ENCODE measurements at regions not wholly inside any gene's neighbourhood (a gene's known extent, or its start where the extent isn't known, plus 50 kb on each side); places are given as distances from the start of the nearest gene placed in this dataset.

DNA sequence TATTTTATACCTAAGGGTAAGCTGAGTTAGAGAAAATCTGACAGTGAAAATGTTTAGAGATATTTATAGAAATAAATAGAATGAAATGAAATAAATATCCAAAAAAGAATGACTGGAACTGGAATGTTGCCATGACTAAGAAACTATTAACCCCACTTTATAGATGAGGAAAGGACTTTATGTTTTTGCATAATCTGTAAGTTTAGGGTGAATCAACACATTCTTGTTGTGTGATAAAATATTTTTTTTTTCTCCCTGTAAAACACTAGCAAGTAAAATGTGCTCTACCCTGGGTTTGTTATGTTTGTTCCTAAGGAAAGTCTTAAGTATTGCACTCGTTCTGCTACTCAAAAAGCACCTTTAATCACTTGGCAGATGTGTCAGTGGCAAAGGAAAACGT lies 83.8 kb upstream of the KL start:
- H3K9ac ChIP-seq (ENCODE audit: low read depth in 1 of 3, low read length in 3 of 3), result no peak overlapping the region
- no peak overlapping the region for H3K27ac ChIP-seq (ENCODE audit: low read depth, low read length)
- H3K4me3 ChIP-seq (ENCODE audit: low read length in 3 of 3), result no peak overlapping the region
- H3K4me1 ChIP-seq (ENCODE audit: control insufficient read depth in 3 of 3, insufficient read depth in 3 of 3, low read length in 3 of 3), result no peaks in the 10 kb centered on the region
- H3K27me3 ChIP-seq (ENCODE audit: control insufficient read depth in 3 of 3, insufficient read depth in 3 of 3, low read length in 3 of 3), result no peaks in the 10 kb centered on the region
- no peaks in the 10 kb centered on the region for H3K36me3 ChIP-seq (ENCODE audit: control insufficient read depth in 3 of 3, insufficient read depth in 3 of 3, low read length in 3 of 3)
- no peaks in the 10 kb centered on the region for H3K9me3 ChIP-seq (ENCODE audit: control insufficient read depth in 3 of 3, low read length in 3 of 3)

- H3K4me1 ChIP-seq (ENCODE audit: control insufficient read depth in 3 of 3, insufficient read depth in 3 of 3, low read length in 3 of 3), result no peaks in the 10 kb centered on the region
- no peaks in the 10 kb centered on the region for H3K36me3 ChIP-seq (ENCODE audit: control insufficient read depth in 3 of 3, insufficient read depth in 3 of 3, low read length in 3 of 3)
- no peak overlapping the region for H3K27ac ChIP-seq (ENCODE audit: low read depth, low read length)
- no peak overlapping the region for H3K4me3 ChIP-seq (ENCODE audit: low read length in 3 of 3)
- peaks cover 0 to 5% (median 0%) of the 10 kb centered on the region in 3 donors for H3K9me3 ChIP-seq (ENCODE audit: control insufficient read depth in 3 of 3, low read length in 3 of 3)
- no peaks in the 10 kb centered on the region for H3K27me3 ChIP-seq (ENCODE audit: control insufficient read depth in 3 of 3, insufficient read depth in 3 of 3, low read length in 3 of 3)
- H3K9ac ChIP-seq (ENCODE audit: low read depth in 1 of 3, low read length in 3 of 3), result no peak overlapping the region
Measured at GRCh38 chr13:32936716-32937115, 79.5 kb upstream of the KL start.

- H3K4me3 ChIP-seq (ENCODE audit: low read length in 3 of 3), result no peak overlapping the region
- no peaks in the 10 kb centered on the region for H3K27me3 ChIP-seq (ENCODE audit: control insufficient read depth in 3 of 3, insufficient read depth in 3 of 3, low read length in 3 of 3)
- H3K4me1 ChIP-seq (ENCODE audit: control insufficient read depth in 3 of 3, insufficient read depth in 3 of 3, low read length in 3 of 3), result no peaks in the 10 kb centered on the region
- H3K27ac ChIP-seq (ENCODE audit: low read depth, low read length), result no peak overlapping the region
- peaks cover 0 to 5% (median 0%) of the 10 kb centered on the region in 3 donors for H3K9me3 ChIP-seq (ENCODE audit: control insufficient read depth in 3 of 3, low read length in 3 of 3)
- no peak overlapping the region for H3K9ac ChIP-seq (ENCODE audit: low read depth in 1 of 3, low read length in 3 of 3)
- no peaks in the 10 kb centered on the region for H3K36me3 ChIP-seq (ENCODE audit: control insufficient read depth in 3 of 3, insufficient read depth in 3 of 3, low read length in 3 of 3)
Measured at GRCh38 chr13:32938314-32938713, 77.9 kb upstream of the KL start.

DNA sequence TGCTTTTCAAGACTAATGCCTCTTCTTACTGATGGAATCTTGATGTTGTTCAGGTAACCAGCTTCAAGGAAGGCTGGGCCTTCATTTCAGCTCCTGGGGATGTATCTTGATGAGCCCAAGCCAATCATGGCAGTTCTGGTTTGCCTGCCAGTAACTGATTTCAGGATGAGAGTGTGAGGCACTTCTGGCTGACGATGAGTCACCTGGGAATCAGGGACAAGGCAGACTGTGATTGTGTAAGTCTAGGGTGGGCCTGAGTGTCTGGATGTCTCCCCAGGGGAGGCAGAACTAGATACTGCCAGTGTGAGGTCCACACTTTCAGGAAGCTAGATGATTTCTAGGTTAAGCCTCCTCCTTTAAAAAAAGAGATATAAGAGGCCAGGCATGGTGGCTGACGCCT lies 77.3 kb upstream of the KL start:
- Histone ChIP-seq H3K4me3 (ENCODE audit: low read length in 3 of 3) (no peak overlapping the region), H3K36me3 (ENCODE audit: control insufficient read depth in 3 of 3, insufficient read depth in 3 of 3, low read length in 3 of 3) (no peaks in the 10 kb centered on the region), H3K4me1 (ENCODE audit: control insufficient read depth in 3 of 3, insufficient read depth in 3 of 3, low read length in 3 of 3) (no peaks in the 10 kb centered on the region), H3K9ac (ENCODE audit: low read depth in 1 of 3, low read length in 3 of 3) (no peak overlapping the region), H3K27ac (ENCODE audit: low read depth, low read length) (no peak overlapping the region), H3K9me3 (ENCODE audit: control insufficient read depth in 3 of 3, low read length in 3 of 3) (peaks cover 0 to 5% (median 0%) of the 10 kb centered on the region in 3 donors), H3K27me3 (ENCODE audit: control insufficient read depth in 3 of 3, insufficient read depth in 3 of 3, low read length in 3 of 3) (no peaks in the 10 kb centered on the region)

- Histone ChIP-seq H3K27ac (ENCODE audit: low read depth, low read length) (no peak overlapping the region), H3K4me1 (ENCODE audit: control insufficient read depth in 3 of 3, insufficient read depth in 3 of 3, low read length in 3 of 3) (no peaks in the 10 kb centered on the region), H3K36me3 (ENCODE audit: control insufficient read depth in 3 of 3, insufficient read depth in 3 of 3, low read length in 3 of 3) (no peaks in the 10 kb centered on the region), H3K27me3 (ENCODE audit: control insufficient read depth in 3 of 3, insufficient read depth in 3 of 3, low read length in 3 of 3) (no peaks in the 10 kb centered on the region), H3K4me3 (ENCODE audit: low read length in 3 of 3) (no peak overlapping the region), H3K9ac (ENCODE audit: low read depth in 1 of 3, low read length in 3 of 3) (no peak overlapping the region), H3K9me3 (ENCODE audit: control insufficient read depth in 3 of 3, low read length in 3 of 3) (peaks cover 0 to 5% (median 0%) of the 10 kb centered on the region in 3 donors)
Measured at GRCh38 chr13:32940601-32941000, 75.6 kb upstream of the KL start.

DNA sequence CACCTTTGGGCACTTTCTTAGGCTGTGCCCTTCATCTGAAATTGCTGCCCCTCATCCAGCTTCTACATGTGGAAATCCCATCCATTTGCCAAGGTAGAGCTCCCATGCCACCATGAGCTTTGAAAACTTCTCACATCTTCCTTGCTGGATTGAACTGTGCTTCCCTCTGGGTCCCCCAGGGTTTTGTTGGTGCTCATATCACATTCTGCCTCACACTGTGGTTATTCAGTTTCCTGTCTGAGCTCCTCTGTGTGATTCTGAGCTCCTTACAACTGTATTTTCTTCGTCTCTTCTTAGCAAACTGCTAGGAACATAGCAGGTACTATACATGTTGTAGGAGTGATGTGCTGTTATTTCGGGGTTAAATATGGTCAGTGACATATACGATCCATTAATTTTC lies 74.9 kb upstream of the KL start:
- Histone ChIP-seq H3K27ac (ENCODE audit: low read depth, low read length) (no peak overlapping the region), H3K9me3 (ENCODE audit: control insufficient read depth in 3 of 3, low read length in 3 of 3) (peaks cover 0 to 5% (median 0%) of the 10 kb centered on the region in 3 donors), H3K27me3 (ENCODE audit: control insufficient read depth in 3 of 3, insufficient read depth in 3 of 3, low read length in 3 of 3) (no peaks in the 10 kb centered on the region), H3K4me3 (ENCODE audit: low read length in 3 of 3) (no peak overlapping the region), H3K9ac (ENCODE audit: low read depth in 1 of 3, low read length in 3 of 3) (no peak overlapping the region), H3K36me3 (ENCODE audit: control insufficient read depth in 3 of 3, insufficient read depth in 3 of 3, low read length in 3 of 3) (no peaks in the 10 kb centered on the region), H3K4me1 (ENCODE audit: control insufficient read depth in 3 of 3, insufficient read depth in 3 of 3, low read length in 3 of 3) (no peaks in the 10 kb centered on the region)

DNA sequence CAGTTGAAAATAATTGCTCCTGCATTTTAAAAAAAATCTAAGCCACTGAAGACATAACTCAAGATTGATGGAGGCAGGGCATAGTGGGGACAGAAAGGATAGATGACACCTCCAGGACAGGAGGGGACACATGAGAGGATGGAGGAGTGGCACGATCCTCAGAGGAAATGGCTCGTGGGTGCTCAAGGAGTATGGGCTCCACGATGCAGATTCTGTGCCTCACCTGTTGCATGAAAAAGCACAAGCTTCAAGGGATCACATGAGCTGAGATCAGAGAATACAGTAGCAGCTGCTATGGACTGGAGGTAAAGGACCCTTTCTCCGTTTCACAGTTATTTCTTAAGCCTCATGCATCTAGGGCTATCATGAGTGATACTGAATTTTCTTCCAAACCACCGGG lies 69.7 kb upstream of the KL start:
- H3K4me1 ChIP-seq (ENCODE audit: control insufficient read depth in 3 of 3, insufficient read depth in 3 of 3, low read length in 3 of 3), result no peaks in the 10 kb centered on the region

DNA sequence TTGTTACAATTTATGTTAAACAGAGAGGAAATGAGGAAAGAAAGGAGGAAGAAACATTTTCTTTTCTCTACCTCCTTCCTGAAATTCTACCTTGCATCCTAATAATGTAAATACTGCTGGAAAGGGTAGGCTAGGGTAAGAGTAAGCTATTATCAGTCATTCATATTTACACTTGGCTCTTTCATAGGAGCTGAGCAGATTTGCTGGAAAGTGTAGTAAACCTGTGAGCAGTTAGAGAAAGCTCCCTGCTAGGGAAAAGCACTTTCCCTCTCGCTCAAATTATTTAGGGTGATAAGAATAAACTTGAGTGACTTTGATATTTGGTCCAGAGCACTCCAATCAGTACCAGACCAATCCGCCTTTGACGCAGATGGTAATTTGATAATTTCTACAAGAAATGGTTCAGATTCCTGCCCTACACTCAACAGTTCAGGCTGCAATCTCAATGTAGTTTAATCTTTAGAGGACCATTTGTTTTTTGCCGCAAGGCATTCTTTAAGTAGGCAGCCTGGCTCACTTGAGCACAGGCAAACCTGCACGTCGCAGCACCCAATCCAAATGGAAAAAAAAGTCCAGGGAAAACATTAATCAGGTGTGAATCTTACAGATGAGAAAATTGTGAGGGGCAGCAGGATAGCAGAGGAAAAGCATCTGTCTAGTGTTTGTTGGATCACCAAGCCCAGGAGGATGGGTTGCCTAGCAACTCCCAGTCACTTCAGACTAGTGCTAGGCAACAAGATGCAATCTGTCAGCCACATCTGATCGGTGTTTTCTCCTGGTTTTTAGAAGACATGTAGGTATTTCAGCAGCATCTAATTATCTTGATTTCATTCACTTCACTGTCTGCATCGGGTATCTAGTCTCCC lies 68.6 kb upstream of the KL start:
- Histone ChIP-seq H3K27ac (ENCODE audit: low read depth, low read length) (no peak overlapping the region), H3K4me3 (ENCODE audit: low read length in 3 of 3) (no peak overlapping the region)

More for the DNA sequence above, 69.7 kb upstream of the KL start:
- H3K27me3 ChIP-seq (ENCODE audit: control insufficient read depth in 3 of 3, insufficient read depth in 3 of 3, low read length in 3 of 3), result no peaks in the 10 kb centered on the region
- H3K27ac ChIP-seq (ENCODE audit: low read depth, low read length), result no peak overlapping the region
- H3K9me3 ChIP-seq (ENCODE audit: control insufficient read depth in 3 of 3, low read length in 3 of 3), result no peaks in the 10 kb centered on the region
- no peak overlapping the region for H3K4me3 ChIP-seq (ENCODE audit: low read length in 3 of 3)
- H3K36me3 ChIP-seq (ENCODE audit: control insufficient read depth in 3 of 3, insufficient read depth in 3 of 3, low read length in 3 of 3), result no peaks in the 10 kb centered on the region
- no peak overlapping the region for H3K9ac ChIP-seq (ENCODE audit: low read depth in 1 of 3, low read length in 3 of 3)

DNA sequence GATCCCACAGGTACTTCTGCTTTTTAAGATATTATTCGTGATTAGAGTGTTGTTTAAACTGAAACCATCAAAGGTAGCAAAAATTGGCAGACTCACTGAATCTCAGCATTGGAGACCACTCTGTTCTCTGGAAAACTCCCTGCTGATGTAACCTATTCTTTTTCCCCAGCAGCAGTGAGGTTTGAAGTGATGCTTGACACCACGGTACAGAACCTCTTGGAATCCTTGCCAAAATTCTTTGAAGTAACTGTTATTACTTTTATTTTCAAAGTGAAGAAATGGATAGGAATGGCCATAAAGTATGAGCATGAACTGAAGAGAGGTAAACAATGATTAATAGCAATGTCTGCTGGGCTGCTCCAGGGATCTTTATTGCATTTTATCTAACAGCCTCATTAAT lies 66.4 kb upstream of the KL start:
- no peaks in the 10 kb centered on the region for H3K27me3 ChIP-seq (ENCODE audit: control insufficient read depth in 3 of 3, insufficient read depth in 3 of 3, low read length in 3 of 3)
- no peak overlapping the region for H3K4me3 ChIP-seq (ENCODE audit: low read length in 3 of 3)
- no peaks in the 10 kb centered on the region for H3K36me3 ChIP-seq (ENCODE audit: control insufficient read depth in 3 of 3, insufficient read depth in 3 of 3, low read length in 3 of 3)
- H3K9me3 ChIP-seq (ENCODE audit: control insufficient read depth in 3 of 3, low read length in 3 of 3), result no peaks in the 10 kb centered on the region
- no peak overlapping the region for H3K27ac ChIP-seq (ENCODE audit: low read depth, low read length)
- no peak overlapping the region for H3K9ac ChIP-seq (ENCODE audit: low read depth in 1 of 3, low read length in 3 of 3)
- H3K4me1 ChIP-seq (ENCODE audit: control insufficient read depth in 3 of 3, insufficient read depth in 3 of 3, low read length in 3 of 3), result no peaks in the 10 kb centered on the region

More for the DNA sequence above, 68.6 kb upstream of the KL start:
- Histone ChIP-seq H3K4me1 (ENCODE audit: control insufficient read depth in 3 of 3, insufficient read depth in 3 of 3, low read length in 3 of 3) (no peaks in the 10 kb centered on the region), H3K9ac (ENCODE audit: low read depth in 1 of 3, low read length in 3 of 3) (no peak overlapping the region), H3K36me3 (ENCODE audit: control insufficient read depth in 3 of 3, insufficient read depth in 3 of 3, low read length in 3 of 3) (no peaks in the 10 kb centered on the region), H3K9me3 (ENCODE audit: control insufficient read depth in 3 of 3, low read length in 3 of 3) (no peaks in the 10 kb centered on the region), H3K27me3 (ENCODE audit: control insufficient read depth in 3 of 3, insufficient read depth in 3 of 3, low read length in 3 of 3) (no peaks in the 10 kb centered on the region)

DNA sequence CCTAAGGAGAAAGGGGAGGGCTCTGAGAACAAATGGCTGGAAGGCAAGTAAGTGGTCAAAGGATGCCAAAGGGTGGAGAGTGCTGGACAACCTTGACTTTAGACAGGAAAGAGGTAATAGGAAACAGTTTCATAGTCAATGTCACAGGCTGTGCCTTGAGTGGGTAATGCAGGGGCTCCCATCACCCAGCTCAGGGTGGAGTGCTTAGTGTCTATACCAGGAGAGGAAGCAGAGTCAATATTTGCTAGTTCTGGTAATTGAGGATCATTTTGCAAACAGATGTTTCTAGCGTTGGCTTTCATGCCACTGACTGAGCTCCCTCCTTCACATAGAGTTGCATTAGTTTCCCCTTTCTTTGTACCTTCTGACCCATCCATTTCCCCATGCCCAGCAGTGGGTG lies 64.6 kb upstream of the KL start:
- H3K27me3 ChIP-seq (ENCODE audit: control insufficient read depth in 3 of 3, insufficient read depth in 3 of 3, low read length in 3 of 3), result no peaks in the 10 kb centered on the region
- H3K9ac ChIP-seq (ENCODE audit: low read depth in 1 of 3, low read length in 3 of 3), result no peak overlapping the region
- no peak overlapping the region for H3K4me3 ChIP-seq (ENCODE audit: low read length in 3 of 3)
- no peaks in the 10 kb centered on the region for H3K9me3 ChIP-seq (ENCODE audit: control insufficient read depth in 3 of 3, low read length in 3 of 3)
- H3K27ac ChIP-seq (ENCODE audit: low read depth, low read length), result no peak overlapping the region
- no peaks in the 10 kb centered on the region for H3K36me3 ChIP-seq (ENCODE audit: control insufficient read depth in 3 of 3, insufficient read depth in 3 of 3, low read length in 3 of 3)
- no peaks in the 10 kb centered on the region for H3K4me1 ChIP-seq (ENCODE audit: control insufficient read depth in 3 of 3, insufficient read depth in 3 of 3, low read length in 3 of 3)
